CD14-positive monocyte (primary cell): ENCODE measurements at regions not wholly inside any gene's neighbourhood (a gene's known extent, or its start where the extent isn't known, plus 50 kb on each side); places are given as distances from the start of the nearest gene placed in this dataset.

Experiments used
- DNase-seq, 3 donors: peaks; one replicate each; pipeline ENCODE4 v3.0.0-alpha.2; 2011 to 2022
- H2AFZ ChIP-seq: 2 replicates; pipeline ENCODE4 v1.6.0; 2012; ENCODE audit warnings: mild to moderate bottlenecking, low read depth, low read length, inconsistent platforms; ENCODE audit not compliant: insufficient read depth, poor library complexity, severe bottlenecking
- H3K27ac ChIP-seq, 2 donors: 1 replicate in 1 of 2; 2 replicates in 1 of 2; pipeline ENCODE4 v1.5.1; 2012 to 2013; ENCODE audit warnings: low read length in 2 of 2, control low read depth in 1 of 2, inconsistent platforms in 1 of 2, low read depth in 1 of 2, mild to moderate bottlenecking in 1 of 2
- H3K27me3 ChIP-seq, 2 donors: one replicate each; pipeline versions ENCODE4 v1.6.0 to v1.6.1; 2011 to 2013; ENCODE audit warnings: low read length in 2 of 2; ENCODE audit not compliant: control insufficient read depth in 2 of 2, insufficient read depth in 2 of 2
- H3K36me3 ChIP-seq, 2 donors: replicated peaks in 1 of 2; 1 replicate in 1 of 2; 2 replicates in 1 of 2; pipeline versions ENCODE4 v1.5.1 to v1.6.1; 2012 to 2013; ENCODE audit warnings: low read length in 2 of 2, control low read depth in 1 of 2, inconsistent platforms in 1 of 2, mild to moderate bottlenecking in 1 of 2; ENCODE audit not compliant: insufficient read depth in 2 of 2, control insufficient read depth in 1 of 2
- H3K4me1 ChIP-seq, 2 donors: 1 replicate in 1 of 2; 2 replicates in 1 of 2; pipeline versions ENCODE4 v1.5.1 to v1.6.1; 2012 to 2013; ENCODE audit warnings: low read length in 2 of 2, control low read depth in 1 of 2, inconsistent platforms in 1 of 2, mild to moderate bottlenecking in 1 of 2, moderate library complexity in 1 of 2; ENCODE audit not compliant: insufficient read depth in 2 of 2, control insufficient read depth in 1 of 2
- H3K4me2 ChIP-seq: replicated peaks from 2 replicates; pipeline ENCODE3; 2012; ENCODE audit warnings: low read length, moderate library complexity, mild to moderate bottlenecking; ENCODE audit not compliant: poor library complexity, severe bottlenecking; ENCODE audit errors: extremely low read depth
- H3K4me3 ChIP-seq, 3 experiments: fragments of 200-600 bp in 1 of 3; sonication (generic) in 1 of 3; replicated peaks in 1 of 3; 1 replicate in 2 of 3; 2 replicates in 1 of 3; pipeline ENCODE4 v1.5.1; 2011 to 2013; ENCODE audit warnings: low read length in 3 of 3, mild to moderate bottlenecking in 3 of 3, control low read depth in 2 of 3, low read depth in 2 of 3, inconsistent platforms in 1 of 3, moderate library complexity in 1 of 3
- H3K79me2 ChIP-seq: 2 replicates; pipeline ENCODE4 v1.6.0; 2012; ENCODE audit warnings: mild to moderate bottlenecking, control low read depth, inconsistent platforms, low read length, moderate library complexity; ENCODE audit not compliant: insufficient read depth
- H3K9ac ChIP-seq: 2 replicates; pipeline ENCODE4 v1.6.0; 2017; ENCODE audit warnings: low read length, mild to moderate bottlenecking; ENCODE audit not compliant: insufficient read depth, poor library complexity, severe bottlenecking
- H3K9me3 ChIP-seq, 2 donors: replicated peaks in 1 of 2; 1 replicate in 1 of 2; 2 replicates in 1 of 2; pipeline versions ENCODE4 v1.5.1 to v1.6.1; 2012 to 2013; ENCODE audit warnings: low read length in 2 of 2, control low read depth in 1 of 2; ENCODE audit not compliant: control insufficient read depth in 1 of 2, insufficient read depth in 1 of 2
- H4K20me1 ChIP-seq: 2 replicates; pipeline ENCODE4 v1.6.0; 2012; ENCODE audit warnings: mild to moderate bottlenecking, low read length, control low read depth, moderate library complexity; ENCODE audit not compliant: insufficient read depth
- H3K27ac Mint-ChIP-seq, 7 donors: one replicate each; pipeline ENCODE4 v1.8.0; 2020; ENCODE audit warnings: mild to moderate bottlenecking in 7 of 7, mixed read lengths in 7 of 7, moderate library complexity in 6 of 7, inconsistent platforms in 2 of 7
- H3K27me3 Mint-ChIP-seq, 3 donors: one replicate each; pipeline ENCODE4 v1.8.0; 2021 to 2022; ENCODE audit warnings: low read depth in 3 of 3, mild to moderate bottlenecking in 3 of 3, mixed read lengths in 3 of 3, moderate library complexity in 3 of 3, inconsistent platforms in 1 of 3
- H3K36me3 Mint-ChIP-seq, 2 donors: one replicate each; pipeline ENCODE4 v1.8.0; 2020; ENCODE audit warnings: mixed read lengths in 2 of 2, inconsistent platforms in 1 of 2, mild to moderate bottlenecking in 1 of 2
- H3K4me1 Mint-ChIP-seq: one replicate; pipeline ENCODE4 v1.8.0; 2020; ENCODE audit warnings: mild to moderate bottlenecking, mixed read lengths
- H3K4me3 Mint-ChIP-seq, 2 donors: one replicate each; pipeline ENCODE4 v1.8.0; 2020; ENCODE audit warnings: mild to moderate bottlenecking in 2 of 2, mixed read lengths in 2 of 2, moderate library complexity in 1 of 2
- H3K9me3 Mint-ChIP-seq, 7 donors: one replicate each; pipeline ENCODE4 v1.8.0; 2020 to 2022; ENCODE audit warnings: mixed read lengths in 7 of 7, mild to moderate bottlenecking in 6 of 7, moderate library complexity in 6 of 7, inconsistent platforms in 2 of 7
- WGBS: methylation state at CpG from one replicate; pipeline ENCODE4 v1.1.5; 2013; ENCODE audit warnings: missing lambda C conversion rate; ENCODE audit not compliant: insufficient coverage; 5-methylcytosine and 5-hydroxymethylcytosine counted together
- intact Hi-C, 2 donors: fragments of 100-400 bp; cut with micrococcal nuclease; formaldehyde crosslinking; loops; one replicate each; pipeline versions ENCODE4 v1.15.0 to v1.15.1; 2023
- TF ChIP-seq, protein P1 (sequence below): fragments of 200-600 bp; IDR thresholded peaks from one replicate; pipeline ENCODE4 v1.8.0; 2022; ENCODE audit warnings: antibody characterized with exemption, mild to moderate bottlenecking

DNA sequence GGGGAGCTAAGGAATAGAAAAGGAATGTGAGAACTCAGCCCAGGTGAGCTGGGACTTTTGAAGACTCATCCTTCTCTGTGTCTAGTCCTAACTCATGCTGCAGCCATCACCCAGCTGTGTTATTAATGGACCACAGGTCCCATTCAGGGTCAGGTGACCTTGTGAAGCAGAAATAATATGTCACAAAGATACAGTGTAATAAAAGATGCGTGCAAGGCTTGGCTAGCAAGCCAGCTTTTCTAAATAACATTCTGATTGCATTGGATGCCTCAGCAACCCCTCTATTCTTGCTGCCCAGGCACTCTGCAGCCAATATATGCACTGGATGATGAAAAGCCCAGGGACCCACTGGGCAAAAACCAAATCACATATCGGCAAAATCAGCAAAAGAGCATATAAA lies 393.1 kb upstream of the PIK3C3 start:
- no peaks in the 10 kb centered on the region for H3K36me3 Mint-ChIP-seq
- Histone ChIP-seq H3K4me2 (no peak overlapping the region), H2AFZ (no peak overlapping the region), H3K4me1 (no peaks in the 10 kb centered on the region), H3K27ac (no peak overlapping the region), H3K79me2 (no peaks in the 10 kb centered on the region), H3K9me3 (no peaks in the 10 kb centered on the region), H3K27me3 (no peaks in the 10 kb centered on the region), H3K4me3 (no peak overlapping the region), H3K9ac (no peak overlapping the region), H3K36me3 (no peaks in the 10 kb centered on the region), H4K20me1 (no peaks in the 10 kb centered on the region)
- intact Hi-C loops = no loop called here
- no peak overlapping the region for H3K27ac Mint-ChIP-seq
- DNase-seq = no peak
- H3K4me1 Mint-ChIP-seq = no peaks in the 10 kb centered on the region
- H3K4me3 Mint-ChIP-seq = no peak overlapping the region
- TF ChIP-seq, protein P1, sequence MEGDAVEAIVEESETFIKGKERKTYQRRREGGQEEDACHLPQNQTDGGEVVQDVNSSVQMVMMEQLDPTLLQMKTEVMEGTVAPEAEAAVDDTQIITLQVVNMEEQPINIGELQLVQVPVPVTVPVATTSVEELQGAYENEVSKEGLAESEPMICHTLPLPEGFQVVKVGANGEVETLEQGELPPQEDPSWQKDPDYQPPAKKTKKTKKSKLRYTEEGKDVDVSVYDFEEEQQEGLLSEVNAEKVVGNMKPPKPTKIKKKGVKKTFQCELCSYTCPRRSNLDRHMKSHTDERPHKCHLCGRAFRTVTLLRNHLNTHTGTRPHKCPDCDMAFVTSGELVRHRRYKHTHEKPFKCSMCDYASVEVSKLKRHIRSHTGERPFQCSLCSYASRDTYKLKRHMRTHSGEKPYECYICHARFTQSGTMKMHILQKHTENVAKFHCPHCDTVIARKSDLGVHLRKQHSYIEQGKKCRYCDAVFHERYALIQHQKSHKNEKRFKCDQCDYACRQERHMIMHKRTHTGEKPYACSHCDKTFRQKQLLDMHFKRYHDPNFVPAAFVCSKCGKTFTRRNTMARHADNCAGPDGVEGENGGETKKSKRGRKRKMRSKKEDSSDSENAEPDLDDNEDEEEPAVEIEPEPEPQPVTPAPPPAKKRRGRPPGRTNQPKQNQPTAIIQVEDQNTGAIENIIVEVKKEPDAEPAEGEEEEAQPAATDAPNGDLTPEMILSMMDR = no peak
- H3K27me3 Mint-ChIP-seq = peaks cover 0 to 3% (median 0%) of the 10 kb centered on the region in 3 donors
- no CpG with 5 or more reads among the region's 2 CpGs for WGBS
- H3K9me3 Mint-ChIP-seq = peaks cover 0 to 8% (median 3%) of the 10 kb centered on the region in 7 donors

DNA sequence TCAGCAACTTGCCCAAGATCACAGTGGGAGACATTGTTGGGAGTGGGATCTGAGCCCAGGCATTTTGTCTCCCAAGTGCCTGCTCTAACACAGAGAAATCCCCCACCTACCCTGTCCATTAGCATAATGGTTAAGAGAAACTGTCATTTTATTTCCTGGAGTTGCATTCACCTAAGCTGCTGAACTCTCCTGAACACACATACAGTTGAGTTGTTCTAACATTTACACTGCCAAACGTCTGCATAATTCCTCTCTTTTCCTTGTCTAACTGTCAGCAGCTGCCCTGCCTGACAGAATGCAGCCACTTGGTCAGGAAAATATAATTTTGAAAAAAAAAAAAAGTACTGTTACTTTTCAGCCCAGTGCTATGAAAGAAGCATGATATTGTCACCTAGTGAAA lies 396.3 kb upstream of the PIK3C3 start:
- no peak overlapping the region for H3K9ac ChIP-seq
- H3K4me1 ChIP-seq = no peaks in the 10 kb centered on the region
- Mint-ChIP-seq H3K4me1 (no peaks in the 10 kb centered on the region), H3K4me3 (no peak overlapping the region), H3K27ac (no peak overlapping the region), H3K9me3 (peaks cover 0 to 7% (median 3%) of the 10 kb centered on the region in 7 donors), H3K27me3 (peaks cover 0 to 3% (median 0%) of the 10 kb centered on the region in 3 donors), H3K36me3 (no peaks in the 10 kb centered on the region)
- no peaks in the 10 kb centered on the region for H3K9me3 ChIP-seq
- intact Hi-C loops = no loop called here
- no peak for DNase-seq
- H4K20me1 ChIP-seq = no peaks in the 10 kb centered on the region
- WGBS = no CpG with 5 or more reads among the region's 1 CpG
- H3K4me2 ChIP-seq = no peak overlapping the region
- no peak overlapping the region for H3K4me3 ChIP-seq
- no peaks in the 10 kb centered on the region for H3K36me3 ChIP-seq
- no peaks in the 10 kb centered on the region for H3K27me3 ChIP-seq
- TF ChIP-seq, protein P1 = no peak
- no peaks in the 10 kb centered on the region for H3K79me2 ChIP-seq
- no peak overlapping the region for H2AFZ ChIP-seq
- no peak overlapping the region for H3K27ac ChIP-seq
